ENCODE measurements at regions not wholly inside any gene's neighbourhood (a gene's known extent, or its start where the extent isn't known, plus 50 kb on each side); places are given as distances from the start of the nearest gene placed in this dataset.

GRCh38 chr2:18299423-18300212 lies 260.8 kb downstream of the RDH14 start:
- no peak for TF ChIP-seq POLR2A (IDR thresholded peaks at IDR 0.05)
- no peak for TF ChIP-seq CTCF (IDR thresholded peaks at IDR 0.05)
- Histone ChIP-seq H3K4me1 (no peaks in the 10 kb centered on the region), H3K27me3 (no peaks in the 10 kb centered on the region), H3K4me3 (no peak overlapping the region), H3K27ac (no peak overlapping the region), H3K36me3 (no peaks in the 10 kb centered on the region), H3K9me3 (no peaks in the 10 kb centered on the region)
- DNase-seq = no peak
- intact Hi-C loops (cut with DNase I; ENCODE audit: low total_unique reads) = no loop called here

GRCh38 chr2:18297534-18298058 lies 262.9 kb downstream of the RDH14 start:
- TF ChIP-seq POLR2A (IDR thresholded peaks at IDR 0.05) (no peak), CTCF (IDR thresholded peaks at IDR 0.05) (no peak)

GRCh38 chr2:18290386-18290785 lies 270.1 kb downstream of the RDH14 start:
- Histone ChIP-seq H3K4me1 (no peaks in the 10 kb centered on the region), H3K27ac (no peak overlapping the region), H3K9me3 (no peaks in the 10 kb centered on the region), H3K27me3 (no peaks in the 10 kb centered on the region), H3K36me3 (no peaks in the 10 kb centered on the region), H3K4me3 (no peak overlapping the region)
- no peak for DNase-seq
- TF ChIP-seq POLR2A (IDR thresholded peaks at IDR 0.05) = no peak
- no peak for TF ChIP-seq CTCF (IDR thresholded peaks at IDR 0.05)
- intact Hi-C loops (cut with DNase I; ENCODE audit: low total_unique reads) = no loop called here

More at GRCh38 chr2:18297534-18298058, 262.9 kb downstream of the RDH14 start:
- Histone ChIP-seq H3K4me1 (no peaks in the 10 kb centered on the region), H3K9me3 (no peaks in the 10 kb centered on the region), H3K27me3 (no peaks in the 10 kb centered on the region), H3K27ac (no peak overlapping the region), H3K4me3 (no peak overlapping the region), H3K36me3 (no peaks in the 10 kb centered on the region)
- no peak for DNase-seq
- intact Hi-C loops (cut with DNase I; ENCODE audit: low total_unique reads) = no loop called here

GRCh38 chr2:18286897-18287296 lies 273.6 kb downstream of the RDH14 start:
- intact Hi-C loops (cut with DNase I; ENCODE audit: low total_unique reads) = no loop called here
- TF ChIP-seq POLR2A (IDR thresholded peaks at IDR 0.05) (no peak), CTCF (IDR thresholded peaks at IDR 0.05) (no peak)
- no peak overlapping the region for H3K4me3 ChIP-seq

GRCh38 chr2:18284331-18284730 lies 276.1 kb downstream of the RDH14 start:
- no peak for DNase-seq
- intact Hi-C loops (cut with DNase I; ENCODE audit: low total_unique reads) = no loop called here
- Histone ChIP-seq H3K27ac (no peak overlapping the region), H3K36me3 (no peaks in the 10 kb centered on the region), H3K27me3 (no peaks in the 10 kb centered on the region), H3K4me3 (no peak overlapping the region), H3K9me3 (no peaks in the 10 kb centered on the region), H3K4me1 (no peaks in the 10 kb centered on the region)
- TF ChIP-seq POLR2A (IDR thresholded peaks at IDR 0.05) (no peak), CTCF (IDR thresholded peaks at IDR 0.05) (no peak)

More at GRCh38 chr2:18286897-18287296, 273.6 kb downstream of the RDH14 start:
- no peaks in the 10 kb centered on the region for H3K27me3 ChIP-seq
- H3K36me3 ChIP-seq = no peaks in the 10 kb centered on the region
- H3K4me1 ChIP-seq = no peaks in the 10 kb centered on the region
- no peak overlapping the region for H3K27ac ChIP-seq
- no peaks in the 10 kb centered on the region for H3K9me3 ChIP-seq
- DNase-seq = no peak
